Thyroid gland (tissue), 4 donors: ENCODE measurements at regions not wholly inside any gene's neighbourhood (a gene's known extent, or its start where the extent isn't known, plus 50 kb on each side); places are given as distances from the start of the nearest gene placed in this dataset.
"Not testable (repeated sequence)": the region's sequence is repeated elsewhere in the genome, so short reads cannot be mapped to it uniquely, and the experiment has no call there.

Experiments
- DNase-seq, 2 donors: peaks; one replicate each; pipeline ENCODE4 v3.0.0-alpha.2; 2019
- H3K27ac ChIP-seq, 3 donors: fragments of 200-600 bp; sonication (generic); 1 replicate in 2 of 3; 2 replicates in 1 of 3; pipeline ENCODE4 v1.5.1; 2016 to 2019; ENCODE audit warnings: mild to moderate bottlenecking in 1 of 3, moderate library complexity in 1 of 3
- H3K27me3 ChIP-seq: fragments of 200-600 bp; sonication (generic); one replicate; pipeline ENCODE4 v1.5.1; 2019
- H3K36me3 ChIP-seq, 2 donors: fragments of 200-600 bp; sonication (generic); one replicate each; pipeline ENCODE4 v1.5.1; 2016 to 2019
- H3K4me1 ChIP-seq, 2 donors: fragments of 200-600 bp; sonication (generic); one replicate each; pipeline ENCODE4 v1.5.1; 2017 to 2019
- H3K4me3 ChIP-seq, 3 donors: fragments of 200-600 bp; sonication (generic); replicated peaks in 1 of 3; 1 replicate in 2 of 3; 2 replicates in 1 of 3; pipeline ENCODE4 v1.5.1; 2016; ENCODE audit warnings: mild to moderate bottlenecking in 1 of 3
- H3K9me3 ChIP-seq: fragments of 200-600 bp; sonication (generic); one replicate; pipeline ENCODE4 v1.5.1; 2017
- POLR2A ChIP-seq, 2 donors: fragments of 450-650 bp; IDR thresholded peaks; one replicate each; pipeline ENCODE4 v1.6.1; 2017; ENCODE audit warnings: antibody characterized with exemption in 2 of 2, mild to moderate bottlenecking in 2 of 2, moderate library complexity in 1 of 2
- WGBS, 2 donors: methylation state at CpG; one replicate each; pipeline ENCODE4 v1.1.5; 2017; 5-methylcytosine and 5-hydroxymethylcytosine counted together
- intact Hi-C: fragments of 100-400 bp; cut with DNase I; formaldehyde crosslinking; loops from one replicate; pipeline ENCODE4 v1.15.1; 2023
- TF ChIP-seq, protein P1 (sequence below), 6 experiments: fragments of 200-600 bp in 3 of 6; fragments of 450-650 bp in 3 of 6; sonication (generic) in 3 of 6; IDR thresholded peaks; one replicate each; pipeline ENCODE4 v1.5.1; 2016 to 2019; ENCODE audit warnings: antibody characterized with exemption in 6 of 6, mild to moderate bottlenecking in 2 of 6, inconsistent platforms in 1 of 6, moderate library complexity in 1 of 6

DNA sequence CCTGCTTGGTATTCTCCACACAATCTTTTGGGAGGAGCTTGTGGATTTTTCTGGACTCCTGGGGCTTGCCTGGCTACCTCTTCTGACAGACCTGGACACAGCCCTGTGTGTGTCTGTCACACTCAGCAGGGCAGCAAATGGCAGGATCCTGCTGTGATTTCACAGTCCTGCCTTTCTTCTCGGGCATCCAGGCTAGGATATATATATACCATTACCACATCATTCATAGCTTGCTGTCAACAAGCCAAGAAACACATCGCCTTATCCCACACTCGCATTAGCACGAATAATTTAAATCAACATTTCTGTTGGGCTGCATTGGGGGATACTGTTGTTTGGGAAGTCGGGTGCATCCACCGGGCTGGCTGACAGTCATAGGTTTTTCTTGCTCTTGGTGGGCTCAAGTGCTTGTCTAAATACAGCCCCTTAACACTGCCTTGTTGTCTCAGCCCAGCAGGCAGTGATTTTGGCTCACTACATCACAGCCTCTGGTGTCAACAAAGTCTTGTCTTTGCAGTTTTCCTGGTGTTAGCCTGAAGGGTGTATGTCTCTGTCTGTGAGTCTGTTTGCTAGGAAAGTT is 154.9 kb upstream of the FERMT1 start:
- no peaks in the 10 kb centered on the region for H3K27me3 ChIP-seq
- intact Hi-C loops = no loop called here
- no peak overlapping the region for H3K4me3 ChIP-seq
- H3K9me3 ChIP-seq = no peaks in the 10 kb centered on the region
- WGBS, 2 donors = 34 to 36% methylated on average over 6 of the region's 6 CpGs
- no peak for TF ChIP-seq POLR2A (IDR thresholded peaks at IDR 0.05)
- TF ChIP-seq, protein P1, sequence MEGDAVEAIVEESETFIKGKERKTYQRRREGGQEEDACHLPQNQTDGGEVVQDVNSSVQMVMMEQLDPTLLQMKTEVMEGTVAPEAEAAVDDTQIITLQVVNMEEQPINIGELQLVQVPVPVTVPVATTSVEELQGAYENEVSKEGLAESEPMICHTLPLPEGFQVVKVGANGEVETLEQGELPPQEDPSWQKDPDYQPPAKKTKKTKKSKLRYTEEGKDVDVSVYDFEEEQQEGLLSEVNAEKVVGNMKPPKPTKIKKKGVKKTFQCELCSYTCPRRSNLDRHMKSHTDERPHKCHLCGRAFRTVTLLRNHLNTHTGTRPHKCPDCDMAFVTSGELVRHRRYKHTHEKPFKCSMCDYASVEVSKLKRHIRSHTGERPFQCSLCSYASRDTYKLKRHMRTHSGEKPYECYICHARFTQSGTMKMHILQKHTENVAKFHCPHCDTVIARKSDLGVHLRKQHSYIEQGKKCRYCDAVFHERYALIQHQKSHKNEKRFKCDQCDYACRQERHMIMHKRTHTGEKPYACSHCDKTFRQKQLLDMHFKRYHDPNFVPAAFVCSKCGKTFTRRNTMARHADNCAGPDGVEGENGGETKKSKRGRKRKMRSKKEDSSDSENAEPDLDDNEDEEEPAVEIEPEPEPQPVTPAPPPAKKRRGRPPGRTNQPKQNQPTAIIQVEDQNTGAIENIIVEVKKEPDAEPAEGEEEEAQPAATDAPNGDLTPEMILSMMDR (IDR thresholded peaks at IDR 0.05) = no peak
- H3K27ac ChIP-seq = no peak overlapping the region
- DNase-seq = no peak
- H3K4me1 ChIP-seq = no peaks in the 10 kb centered on the region
- H3K36me3 ChIP-seq = no peaks in the 10 kb centered on the region

DNA sequence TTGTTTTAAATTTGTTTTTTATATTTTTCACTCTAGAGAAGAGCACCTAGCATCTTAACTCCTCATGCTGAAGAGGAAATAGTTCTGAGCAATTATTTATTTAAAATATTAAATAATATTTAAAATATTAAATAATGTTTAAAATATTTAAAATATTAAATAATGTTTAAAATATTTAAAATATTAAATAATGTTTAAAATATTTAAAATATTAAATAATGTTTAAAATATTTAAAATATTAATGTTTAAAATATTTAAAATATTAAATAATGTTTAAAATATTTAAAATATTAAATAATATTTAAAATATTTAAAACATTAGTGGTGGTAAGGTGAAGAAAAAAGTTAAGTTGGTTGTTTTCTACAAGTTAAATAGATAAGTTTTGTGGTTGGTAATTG is 147.6 kb upstream of the FERMT1 start:
- H3K27me3 ChIP-seq, DNase-seq, H3K27ac ChIP-seq, H3K36me3 ChIP-seq, H3K4me3 ChIP-seq, H3K9me3 ChIP-seq, intact Hi-C loops, H3K4me1 ChIP-seq: not testable (repeated sequence)

DNA sequence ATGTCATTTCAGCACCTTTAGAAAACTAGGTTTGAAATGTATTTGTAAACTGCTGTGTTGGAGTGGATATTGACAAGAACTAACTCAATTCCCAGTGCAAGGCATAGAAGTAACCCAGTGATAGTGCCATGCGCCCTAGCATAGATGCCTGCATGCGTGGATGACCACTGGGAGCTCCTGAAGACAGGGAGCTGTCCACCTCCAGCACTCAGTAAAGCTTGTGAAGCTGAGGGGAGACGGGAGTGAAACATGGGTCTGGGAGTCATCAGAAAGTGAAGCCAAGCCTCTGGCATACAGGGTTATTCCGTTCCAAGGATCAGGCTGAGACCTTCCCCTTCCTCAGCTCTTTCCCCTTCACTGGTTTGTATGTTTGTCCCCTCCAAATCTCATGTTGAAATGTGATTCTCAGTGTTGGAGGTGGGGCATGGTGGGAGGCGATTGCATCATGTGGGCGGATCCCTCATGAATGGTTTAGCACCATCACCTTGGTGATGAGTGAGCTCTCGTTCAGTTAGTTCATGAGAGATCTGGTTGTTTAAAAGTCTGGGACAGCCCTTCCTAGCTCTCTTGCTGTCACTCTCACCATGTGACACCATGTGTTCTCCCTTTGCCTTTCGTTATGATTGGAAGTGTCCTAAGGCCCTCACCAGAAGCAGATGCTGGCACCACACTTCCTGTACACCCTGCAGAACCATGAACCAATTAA is 146.5 kb upstream of the FERMT1 start:
- no peak for TF ChIP-seq POLR2A (IDR thresholded peaks at IDR 0.05)
- TF ChIP-seq, protein P1 (IDR thresholded peaks at IDR 0.05) = no peak
- H3K9me3 ChIP-seq = no peaks in the 10 kb centered on the region
- intact Hi-C loops = no loop called here
- no peak overlapping the region for H3K4me3 ChIP-seq
- H3K36me3 ChIP-seq = no peaks in the 10 kb centered on the region
- 79 to 80% methylated on average over 8 of the region's 8 CpGs for WGBS, 2 donors
- H3K4me1 ChIP-seq = peaks cover 0 to 4% of the 10 kb centered on the region in 2 donors
- no peak overlapping the region for H3K27ac ChIP-seq
- DNase-seq = no peak
- H3K27me3 ChIP-seq = no peaks in the 10 kb centered on the region

DNA sequence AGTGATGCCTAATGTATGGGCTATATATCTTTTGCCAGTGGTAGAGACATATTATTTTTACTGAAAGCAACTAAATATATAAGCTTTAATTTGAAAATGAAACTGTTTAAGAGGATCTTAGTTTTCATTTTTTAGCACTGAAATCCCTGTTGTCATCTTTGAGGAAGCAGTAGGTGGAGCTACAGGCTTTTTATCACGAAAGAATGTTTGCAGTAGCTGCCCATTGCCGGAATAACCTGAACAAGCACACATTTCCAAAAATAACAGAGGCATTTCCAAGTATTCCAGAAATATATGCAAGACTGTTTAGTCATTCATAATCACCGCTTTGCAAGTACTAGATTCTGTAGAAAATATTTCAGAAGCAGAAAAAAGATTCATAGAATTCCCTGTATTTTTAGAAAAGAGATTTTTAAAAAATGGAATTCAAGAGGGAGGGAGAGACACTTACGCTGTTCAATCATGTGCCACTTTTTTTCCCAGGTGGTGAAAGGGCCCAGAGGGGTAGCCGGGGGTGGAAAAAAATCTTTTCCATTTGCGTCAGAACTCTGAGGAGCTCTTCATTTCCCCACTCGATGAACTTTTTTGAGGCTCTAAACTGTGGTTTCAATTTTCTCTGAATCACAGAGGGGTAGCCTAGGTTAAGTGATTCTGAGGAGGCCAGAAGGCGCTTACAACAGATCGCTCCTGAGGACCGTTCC is 142.5 kb upstream of the FERMT1 start:
- no peaks in the 10 kb centered on the region for H3K36me3 ChIP-seq
- intact Hi-C loops = no loop called here
- H3K4me3 ChIP-seq = no peak overlapping the region
- H3K27me3 ChIP-seq = no peaks in the 10 kb centered on the region
- 10 to 15% methylated on average over 10 of the region's 10 CpGs for WGBS, 2 donors
- H3K9me3 ChIP-seq = no peaks in the 10 kb centered on the region
- peak overlapping the region; percentile 72 to 80 (median 79) for H3K27ac ChIP-seq
- TF ChIP-seq, protein P1 (IDR thresholded peaks at IDR 0.05) = peak in 4 of 6 experiments; percentile 40 to 65 (median 58)
- TF ChIP-seq POLR2A (IDR thresholded peaks at IDR 0.05) = peak in 1 of 2 donors; percentile 49
- DNase-seq = peak; percentile 53 to 61
- H3K4me1 ChIP-seq = peaks cover 0 to 4% of the 10 kb centered on the region in 2 donors

DNA sequence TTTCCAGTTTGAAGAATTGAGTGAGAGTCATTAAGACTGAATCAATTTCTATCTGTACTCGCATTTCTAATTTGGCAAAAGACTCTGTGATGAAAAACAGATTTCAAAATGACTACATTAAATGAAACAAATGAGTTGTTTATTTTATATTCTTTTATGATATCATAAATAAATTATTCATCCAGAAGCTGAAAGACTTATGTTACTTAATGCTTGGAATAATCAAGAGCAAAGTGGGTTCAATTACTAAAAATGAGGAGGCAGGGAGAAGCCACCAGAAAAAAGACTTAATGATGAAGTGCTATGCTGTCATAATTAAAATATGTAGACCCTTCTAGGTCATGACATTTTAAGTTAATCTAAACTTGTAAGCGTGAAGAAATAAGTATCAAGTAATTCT is 130.6 kb upstream of the FERMT1 start:
- intact Hi-C loops = no loop called here

More for the DNA sequence above, 130.6 kb upstream of the FERMT1 start:
- TF ChIP-seq POLR2A (IDR thresholded peaks at IDR 0.05) = no peak
- TF ChIP-seq, protein P1 (IDR thresholded peaks at IDR 0.05) = no peak
- no peaks in the 10 kb centered on the region for H3K27me3 ChIP-seq
- H3K27ac ChIP-seq = no peak overlapping the region
- H3K4me1 ChIP-seq = no peaks in the 10 kb centered on the region
- no peaks in the 10 kb centered on the region for H3K9me3 ChIP-seq
- WGBS, 2 donors = 78 to 83% methylated on average over 2 of the region's 2 CpGs
- H3K4me3 ChIP-seq = no peak overlapping the region
- H3K36me3 ChIP-seq = no peaks in the 10 kb centered on the region
- no peak for DNase-seq
